Myocyte (in vitro differentiated cells): ENCODE measurements at regions not wholly inside any gene's neighbourhood (a gene's known extent, or its start where the extent isn't known, plus 50 kb on each side); places are given as distances from the start of the nearest gene placed in this dataset.
A peak's percentile ranks its signal among the peaks of the same experiment; 100 is the strongest.
"Not testable (repeated sequence)": the region's sequence is repeated elsewhere in the genome, so short reads cannot be mapped to it uniquely, and the experiment has no call there.

ENCODE experiments used
- DNase-seq: peaks from one replicate; pipeline ENCODE4 v3.0.0-alpha.2; 2012; ENCODE audit warnings: low read depth

- DNase-seq, result no peak
Measured at GRCh38 chr6:130557481-130558112, 191.8 kb downstream of the TMEM200A start.

GRCh38 chr6:130558131-130558530 is 192.3 kb downstream of the TMEM200A start:
- no peak for DNase-seq

GRCh38 chr6:130559166-130559565 is 193.3 kb downstream of the TMEM200A start:
- DNase-seq, result no peak

- DNase-seq, result peak; percentile 73
Measured at GRCh38 chr6:130560231-130560630, 194.4 kb downstream of the TMEM200A start.

GRCh38 chr6:130561159-130561558 is 195.3 kb downstream of the TMEM200A start:
- not testable (repeated sequence) for DNase-seq

- DNase-seq, result no peak
Measured at GRCh38 chr6:130565696-130566095, 199.9 kb downstream of the TMEM200A start.

GRCh38 chr6:130574146-130574545 is 208.3 kb downstream of the TMEM200A start:
- peak; percentile 36 for DNase-seq

GRCh38 chr6:130575557-130575956 is 209.7 kb downstream of the TMEM200A start:
- DNase-seq, result no peak

- DNase-seq, result no peak
Measured at GRCh38 chr6:130575971-130576370, 210.2 kb downstream of the TMEM200A start.

GRCh38 chr6:130577178-130577919 is 211.5 kb downstream of the TMEM200A start:
- no peak for DNase-seq

GRCh38 chr6:130578713-130579112 is 212.9 kb downstream of the TMEM200A start:
- no peak for DNase-seq

GRCh38 chr6:130583268-130583667 is 217.5 kb downstream of the TMEM200A start:
- DNase-seq, result no peak

GRCh38 chr6:130585587-130585986 is 219.8 kb downstream of the TMEM200A start:
- no peak for DNase-seq

- DNase-seq, result no peak
Measured at GRCh38 chr6:130587778-130588520, 222.1 kb downstream of the TMEM200A start.

GRCh38 chr6:130593200-130593599 is 227.4 kb downstream of the TMEM200A start:
- no peak for DNase-seq

GRCh38 chr6:130593948-130594347 is 228.1 kb downstream of the TMEM200A start:
- DNase-seq, result no peak

- no peak for DNase-seq
Measured at GRCh38 chr6:130598021-130598989, 228.9 kb upstream of the SMLR1 start.

- DNase-seq, result no peak
Measured at GRCh38 chr6:130600880-130601341, 226.3 kb upstream of the SMLR1 start.

GRCh38 chr6:130602151-130602770 is 224.9 kb upstream of the SMLR1 start:
- DNase-seq, result peak; percentile 76

GRCh38 chr6:130603391-130603790 is 223.8 kb upstream of the SMLR1 start:
- no peak for DNase-seq
